ENCODE measurements at regions not wholly inside any gene's neighbourhood (a gene's known extent, or its start where the extent isn't known, plus 50 kb on each side); places are given as distances from the start of the nearest gene placed in this dataset.

DNA sequence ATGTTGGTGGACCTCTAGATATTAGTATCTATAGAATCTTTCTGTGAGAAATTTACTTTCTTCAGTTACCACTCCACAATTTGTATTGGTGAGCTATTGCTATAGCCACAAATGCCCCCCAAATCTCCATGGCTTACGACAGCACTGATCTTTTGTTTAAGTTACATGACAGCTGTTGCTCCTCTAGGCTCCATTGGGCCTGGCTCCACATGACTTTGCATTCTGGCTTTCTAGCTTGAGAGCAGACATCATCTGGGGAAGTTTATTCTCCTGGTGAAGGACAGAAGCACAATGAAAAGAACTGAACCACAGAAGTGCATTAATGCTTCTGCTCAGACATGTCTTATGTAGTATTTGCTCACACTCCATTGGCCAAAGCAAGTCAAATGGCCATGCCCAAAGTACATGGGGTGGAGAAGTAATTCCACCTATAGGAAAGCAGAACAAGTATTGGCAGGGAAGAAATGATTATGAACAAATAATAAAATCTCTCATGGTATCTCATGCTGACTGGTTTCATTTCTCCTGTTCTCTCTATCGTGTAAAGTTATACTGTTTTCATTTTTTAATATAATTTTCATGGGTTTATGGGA lies 126.6 kb upstream of the FAM9C start:
- Mint-ChIP-seq H3K27ac (no peak overlapping the region), H3K4me1 (ENCODE audit: unreplicated experiment) (peaks cover 3% of the 10 kb centered on the region), H3K36me3 (no peaks in the 10 kb centered on the region), H3K4me3 (no peak overlapping the region), H3K27me3 (no peaks in the 10 kb centered on the region), H3K9me3 (peaks cover 20% of the 10 kb centered on the region)
- DNase-seq (ENCODE audit: extremely low spot score, unreplicated experiment) = no peak
- no peak for TF ChIP-seq CTCF (conservative IDR thresholded peaks at IDR 0.05)

DNA sequence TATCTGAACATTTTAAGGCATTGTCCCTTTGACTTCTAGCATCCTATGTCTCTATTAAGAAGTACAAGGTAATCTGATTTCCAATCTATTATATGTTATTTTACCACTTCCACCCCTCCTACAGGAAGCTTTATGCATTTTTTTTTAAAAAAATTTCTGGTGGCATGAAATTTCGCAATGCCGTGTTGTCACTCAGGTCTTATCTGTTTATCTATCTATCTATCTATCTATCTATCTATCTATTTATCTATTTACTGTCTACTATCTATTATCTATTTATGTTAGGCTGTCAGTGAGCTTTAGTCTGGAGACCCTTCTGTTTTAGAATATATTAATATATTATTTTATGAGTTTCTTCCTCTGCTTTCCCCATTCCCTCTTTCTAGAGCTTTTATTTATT lies 125.3 kb upstream of the FAM9C start:
- Mint-ChIP-seq H3K27ac (no peak overlapping the region), H3K4me3 (no peak overlapping the region), H3K36me3 (no peaks in the 10 kb centered on the region), H3K27me3 (no peaks in the 10 kb centered on the region), H3K4me1 (ENCODE audit: unreplicated experiment) (peaks cover 6% of the 10 kb centered on the region), H3K9me3 (peaks cover 22% of the 10 kb centered on the region)
- TF ChIP-seq CTCF (conservative IDR thresholded peaks at IDR 0.05) = no peak
- DNase-seq (ENCODE audit: extremely low spot score, unreplicated experiment) = no peak

DNA sequence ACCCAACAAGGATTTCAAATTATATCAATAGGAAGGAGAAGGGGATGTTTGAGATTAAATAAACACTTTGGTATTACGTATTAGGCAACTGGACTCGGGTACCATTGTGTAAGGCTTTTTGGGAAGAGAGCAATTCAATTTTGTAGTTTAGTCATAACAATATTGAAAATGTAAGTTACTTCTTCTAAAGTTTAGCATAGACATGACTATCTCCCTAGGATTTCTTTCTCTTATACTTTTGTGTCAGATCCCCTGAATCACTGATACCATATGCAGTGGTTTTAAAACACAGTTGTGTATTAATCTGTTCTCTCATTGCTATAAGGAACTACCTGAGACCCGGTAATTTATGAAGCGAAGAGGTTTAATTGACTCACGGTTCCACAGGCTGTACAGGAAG lies 123.8 kb upstream of the FAM9C start:
- Mint-ChIP-seq H3K4me3 (no peak overlapping the region), H3K27ac (peak overlapping the region; percentile 54)
- TF ChIP-seq CTCF (conservative IDR thresholded peaks at IDR 0.05) = no peak

DNA sequence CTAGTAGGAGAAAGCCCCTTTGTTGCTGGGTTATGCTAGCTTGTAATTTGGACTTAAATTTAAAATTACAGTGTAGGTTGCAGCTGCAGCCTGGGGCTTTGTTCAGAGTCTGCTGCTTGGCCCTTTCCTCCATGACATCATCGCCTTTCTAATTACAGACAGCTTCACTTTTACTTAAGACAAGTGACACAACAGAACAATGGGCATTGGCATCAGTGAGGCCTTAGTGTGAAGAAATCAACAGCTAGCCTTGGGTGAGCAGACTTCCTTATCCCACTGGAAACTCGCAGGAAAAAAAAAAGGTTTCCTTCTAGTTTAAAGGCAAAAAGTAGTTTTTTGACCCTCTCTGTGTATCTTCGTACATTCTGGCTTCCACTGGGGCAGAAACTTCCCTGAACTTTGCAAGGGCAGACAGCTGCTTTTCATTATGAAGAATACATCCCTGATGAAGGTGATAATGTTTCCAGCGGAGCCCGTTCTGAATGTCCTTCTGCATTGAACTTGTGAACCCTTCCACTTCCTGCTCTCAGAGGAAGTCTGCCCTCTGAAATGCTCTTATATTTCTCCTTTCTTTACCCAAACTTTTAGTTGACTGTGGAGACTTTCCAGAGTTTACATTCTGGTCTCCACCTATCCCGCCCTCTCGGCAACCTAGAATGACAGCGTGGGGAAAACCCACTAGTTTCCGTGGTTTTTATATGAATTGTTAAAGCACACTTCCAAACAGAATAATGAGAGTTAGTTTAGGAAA lies 123.2 kb upstream of the FAM9C start:
- Mint-ChIP-seq H3K27me3 (no peaks in the 10 kb centered on the region), H3K4me1 (ENCODE audit: unreplicated experiment) (peaks cover 11% of the 10 kb centered on the region), H3K36me3 (no peaks in the 10 kb centered on the region), H3K9me3 (peaks cover 22% of the 10 kb centered on the region), H3K27ac (peak overlapping the region; percentile 54), H3K4me3 (no peak overlapping the region)
- no peak for DNase-seq (ENCODE audit: extremely low spot score, unreplicated experiment)
- no peak for TF ChIP-seq CTCF (conservative IDR thresholded peaks at IDR 0.05)

More for the DNA sequence above, 123.8 kb upstream of the FAM9C start:
- no peak for DNase-seq (ENCODE audit: extremely low spot score, unreplicated experiment)
- Mint-ChIP-seq H3K9me3 (peaks cover 22% of the 10 kb centered on the region), H3K36me3 (no peaks in the 10 kb centered on the region), H3K4me1 (ENCODE audit: unreplicated experiment) (peaks cover 11% of the 10 kb centered on the region), H3K27me3 (no peaks in the 10 kb centered on the region)

DNA sequence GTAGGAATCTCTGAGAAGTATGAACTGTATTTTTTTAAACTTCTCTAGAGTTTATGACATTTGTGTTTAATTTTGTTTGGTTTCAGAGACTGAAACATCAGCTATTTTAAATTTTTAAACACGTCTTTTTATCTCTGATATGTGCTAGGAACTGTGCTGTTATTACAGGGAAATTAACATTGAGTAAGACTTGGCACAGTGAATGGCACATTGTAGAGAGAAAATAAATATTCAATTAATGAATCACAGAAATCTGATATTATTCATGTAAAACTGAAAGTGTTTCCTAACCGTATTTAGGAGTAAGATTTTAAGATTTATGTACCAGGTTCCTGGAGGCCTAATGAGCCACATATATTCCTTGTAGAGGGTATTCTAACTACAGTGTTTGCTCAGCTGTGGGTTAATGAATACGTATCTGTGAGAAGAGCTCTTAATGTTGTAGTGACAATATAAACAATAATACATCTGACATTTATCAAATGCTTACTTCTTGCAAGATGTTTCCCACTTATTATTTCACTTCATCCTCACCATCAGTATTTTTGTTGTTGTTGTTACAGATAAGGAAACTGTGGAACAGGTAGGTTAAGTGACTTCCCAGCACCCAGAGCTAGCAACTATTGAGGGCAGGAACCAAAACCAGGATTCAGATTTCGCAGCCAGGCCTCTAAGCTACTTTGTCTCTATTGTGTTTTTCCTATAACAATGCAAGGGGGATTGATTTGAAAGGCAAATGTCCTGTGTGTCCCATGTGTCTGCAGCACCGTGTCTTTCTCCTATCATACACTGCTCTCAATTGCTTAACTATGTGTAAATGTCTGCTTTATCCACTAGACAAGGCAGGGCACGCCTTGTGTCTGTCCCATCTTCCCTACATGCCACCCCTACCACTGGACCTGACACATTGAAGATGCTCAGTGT lies 121.1 kb upstream of the FAM9C start:
- H3K4me1 Mint-ChIP-seq (ENCODE audit: unreplicated experiment) = peaks cover 15% of the 10 kb centered on the region
- no peak overlapping the region for H3K4me3 Mint-ChIP-seq
- no peaks in the 10 kb centered on the region for H3K27me3 Mint-ChIP-seq
- no peak for DNase-seq (ENCODE audit: extremely low spot score, unreplicated experiment)
- TF ChIP-seq CTCF (conservative IDR thresholded peaks at IDR 0.05) = no peak
- H3K27ac Mint-ChIP-seq = peak overlapping the region; percentile 36
- H3K36me3 Mint-ChIP-seq = no peaks in the 10 kb centered on the region
- H3K9me3 Mint-ChIP-seq = peaks cover 20% of the 10 kb centered on the region

Measured in type B pancreatic cell (in vitro differentiated cells).